Naive thymus-derived CD4-positive, alpha-beta T cell (primary cell): ENCODE measurements at regions not wholly inside any gene's neighbourhood (a gene's known extent, or its start where the extent isn't known, plus 50 kb on each side); places are given as distances from the start of the nearest gene placed in this dataset.

Experiments used
- ATAC-seq: fragments of 150-1000 bp; cut with Tn5 transposase; 2 replicates; pipeline ENCODE4 v1.10.0; 2021; ENCODE audit warnings: mild to moderate bottlenecking, moderate library complexity
- CTCF ChIA-PET: fragments of 350-600 bp; sonication (Branson Sonifier 250); formaldehyde crosslinking; loops from one replicate; lab custom pipeline; 2021; ENCODE audit warnings: antibody characterized with exemption; lab: Charles Lee
- POLR2A ChIA-PET: fragments of 350-600 bp; sonication (Branson Sonifier 250); formaldehyde crosslinking; loops from one replicate; lab custom pipeline; 2021; ENCODE audit warnings: antibody characterized with exemption, inconsistent platforms; lab: Charles Lee
- DNase-seq, 9 donors: peaks; one replicate each; pipeline versions ENCODE4 v3.0.0 to v3.0.0-alpha.2; 2020 to 2022; ENCODE audit warnings: mixed read lengths in 1 of 9
- H3K27ac ChIP-seq: one replicate; pipeline ENCODE4 v1.7.0; 2013; ENCODE audit warnings: mild to moderate bottlenecking, low read depth, low read length, moderate library complexity
- H3K27me3 ChIP-seq, 2 donors: one replicate each; pipeline ENCODE4 v1.7.0; 2013; ENCODE audit warnings: low read length in 2 of 2, mild to moderate bottlenecking in 2 of 2, moderate library complexity in 2 of 2; ENCODE audit not compliant: control insufficient read depth in 2 of 2, insufficient read depth in 2 of 2
- H3K36me3 ChIP-seq, 3 experiments: 1 replicate in 2 of 3; 2 replicates in 1 of 3; pipeline ENCODE4 v1.7.0; 2013; ENCODE audit warnings: low read length in 3 of 3, mild to moderate bottlenecking in 3 of 3, moderate library complexity in 1 of 3; ENCODE audit not compliant: insufficient read depth in 3 of 3, control insufficient read depth in 2 of 3
- H3K4me1 ChIP-seq, 2 donors: one replicate each; pipeline ENCODE4 v1.7.0; 2013; ENCODE audit warnings: low read length in 2 of 2, mild to moderate bottlenecking in 2 of 2, moderate library complexity in 1 of 2; ENCODE audit not compliant: control insufficient read depth in 2 of 2, insufficient read depth in 2 of 2
- H3K4me3 ChIP-seq: 2 replicates; pipeline ENCODE4 v1.7.0; 2013; ENCODE audit warnings: mild to moderate bottlenecking, low read length
- H3K9me3 ChIP-seq, 3 experiments: 1 replicate in 2 of 3; 2 replicates in 1 of 3; pipeline ENCODE4 v1.7.0; 2013; ENCODE audit warnings: low read length in 3 of 3; ENCODE audit not compliant: control insufficient read depth in 2 of 3
- H3K27ac Mint-ChIP-seq, 9 donors: one replicate each; pipeline ENCODE4 v1.8.0; 2020 to 2022; ENCODE audit warnings: mixed read lengths in 9 of 9, mild to moderate bottlenecking in 8 of 9, moderate library complexity in 5 of 9, inconsistent platforms in 2 of 9
- H3K27me3 Mint-ChIP-seq, 5 donors: one replicate each; pipeline ENCODE4 v1.8.0; 2021 to 2022; ENCODE audit warnings: mixed read lengths in 5 of 5, mild to moderate bottlenecking in 1 of 5
- H3K36me3 Mint-ChIP-seq, 5 donors: one replicate each; pipeline ENCODE4 v1.8.0; 2020 to 2022; ENCODE audit warnings: mixed read lengths in 5 of 5, mild to moderate bottlenecking in 3 of 5, inconsistent platforms in 1 of 5
- H3K4me1 Mint-ChIP-seq, 7 donors: one replicate each; pipeline ENCODE4 v1.8.0; 2020 to 2022; ENCODE audit warnings: mixed read lengths in 7 of 7, mild to moderate bottlenecking in 3 of 7, inconsistent platforms in 1 of 7
- H3K4me3 Mint-ChIP-seq, 10 donors: one replicate each; pipeline ENCODE4 v1.8.0; 2020 to 2022; ENCODE audit warnings: mild to moderate bottlenecking in 10 of 10, mixed read lengths in 10 of 10, moderate library complexity in 6 of 10, inconsistent platforms in 2 of 10
- H3K9me3 Mint-ChIP-seq, 11 donors: one replicate each; pipeline ENCODE4 v1.8.0; 2020 to 2022; ENCODE audit warnings: mixed read lengths in 11 of 11, mild to moderate bottlenecking in 4 of 11, inconsistent platforms in 1 of 11, moderate library complexity in 1 of 11
- intact Hi-C, 2 donors: fragments of 100-400 bp; cut with micrococcal nuclease; formaldehyde crosslinking; loops; one replicate each; pipeline ENCODE4 v1.15.1; 2023

DNA sequence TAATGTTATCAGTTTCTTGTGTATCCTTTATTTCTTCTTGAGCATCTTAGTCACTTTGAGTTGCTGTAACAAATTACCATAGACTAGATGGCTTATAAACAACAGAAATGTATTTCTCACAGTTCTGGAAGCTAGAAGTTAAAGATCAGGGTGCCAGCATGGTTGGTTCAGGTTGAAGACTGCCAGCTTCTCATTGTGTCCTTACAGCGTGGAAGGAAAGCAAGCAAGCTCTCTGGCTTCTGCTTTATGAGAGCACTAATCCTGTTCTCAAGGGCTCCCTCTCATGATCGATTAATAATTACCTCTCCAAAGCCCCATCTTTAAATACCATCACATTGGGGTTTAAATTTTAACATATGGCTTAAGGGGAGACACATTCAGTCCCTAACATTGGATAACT, 497.2 kb downstream of the RAPGEF2 start:
- no peaks in the 10 kb centered on the region for H3K27me3 Mint-ChIP-seq
- H3K36me3 Mint-ChIP-seq, result no peaks in the 10 kb centered on the region
- no peaks in the 10 kb centered on the region for H3K4me1 Mint-ChIP-seq
- no peak for DNase-seq
- H3K9me3 ChIP-seq, result no peaks in the 10 kb centered on the region
- ChIA-PET POLR2A (no interaction called here), CTCF (interaction anchor here (0.6 kb wide), 1 partner anchor 85 kb away, joined by 5 read pairs; no protein-coding TSS in a partner anchor)
- peaks cover 0 to 5% (median 0%) of the 10 kb centered on the region in 11 donors for H3K9me3 Mint-ChIP-seq
- no peaks in the 10 kb centered on the region for H3K4me1 ChIP-seq
- intact Hi-C loops, result no loop called here
- no peak overlapping the region for H3K27ac ChIP-seq
- no peak for ATAC-seq
- H3K4me3 ChIP-seq, result no peak overlapping the region
- no peaks in the 10 kb centered on the region for H3K27me3 ChIP-seq
- H3K36me3 ChIP-seq, result no peaks in the 10 kb centered on the region
- H3K4me3 Mint-ChIP-seq, result no peak overlapping the region
- no peak overlapping the region for H3K27ac Mint-ChIP-seq

DNA sequence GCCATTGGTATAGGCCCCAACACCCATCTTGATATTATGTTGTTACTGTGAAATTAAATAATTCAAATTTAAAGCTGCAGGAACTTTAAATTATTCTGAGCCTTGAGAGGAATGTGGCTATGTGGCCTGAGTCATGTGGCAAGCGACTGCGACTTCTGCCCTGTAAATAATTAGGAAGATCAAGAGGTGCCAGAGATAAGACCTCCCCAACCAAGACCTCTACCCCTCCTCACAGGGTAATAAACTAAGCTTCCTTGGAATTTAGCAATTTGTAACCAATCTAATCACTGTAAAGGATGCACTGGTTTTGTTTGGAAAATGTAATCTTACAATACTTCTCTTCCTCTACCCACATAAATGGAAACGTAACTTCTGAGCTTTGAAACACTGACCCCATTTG, 501.9 kb downstream of the RAPGEF2 start:
- Histone ChIP-seq H3K27me3 (no peaks in the 10 kb centered on the region), H3K36me3 (no peaks in the 10 kb centered on the region), H3K9me3 (no peaks in the 10 kb centered on the region), H3K4me3 (no peak overlapping the region), H3K27ac (no peak overlapping the region), H3K4me1 (no peaks in the 10 kb centered on the region)
- ChIA-PET CTCF (no interaction called here), POLR2A (no interaction called here)
- no peaks in the 10 kb centered on the region for H3K4me1 Mint-ChIP-seq
- peaks cover 0 to 6% (median 0%) of the 10 kb centered on the region in 11 donors for H3K9me3 Mint-ChIP-seq
- no peak overlapping the region for H3K4me3 Mint-ChIP-seq
- ATAC-seq (no peak), DNase-seq (no peak)
- intact Hi-C loops, result no loop called here
- no peaks in the 10 kb centered on the region for H3K36me3 Mint-ChIP-seq
- no peaks in the 10 kb centered on the region for H3K27me3 Mint-ChIP-seq
- H3K27ac Mint-ChIP-seq, result no peak overlapping the region

DNA sequence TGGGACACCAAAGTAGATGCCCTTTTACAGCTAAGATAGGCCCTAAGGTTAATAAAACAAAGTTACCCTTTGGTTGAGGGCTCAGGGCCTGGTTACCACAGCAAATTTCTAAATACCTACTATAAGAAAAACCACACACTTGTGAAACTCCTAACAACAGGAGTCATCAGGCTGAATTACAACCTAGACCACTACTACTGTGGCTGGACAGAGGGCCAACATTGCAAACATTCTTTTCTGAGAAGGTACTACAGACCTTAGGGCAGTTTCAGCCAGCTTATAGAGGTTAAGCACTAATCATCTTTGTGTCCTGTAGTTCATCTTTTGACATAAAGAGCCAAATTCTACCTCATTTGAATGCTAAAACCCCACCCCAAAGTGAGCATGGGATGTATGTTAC, 504.0 kb downstream of the RAPGEF2 start:
- H3K27ac Mint-ChIP-seq, result no peak overlapping the region

DNA sequence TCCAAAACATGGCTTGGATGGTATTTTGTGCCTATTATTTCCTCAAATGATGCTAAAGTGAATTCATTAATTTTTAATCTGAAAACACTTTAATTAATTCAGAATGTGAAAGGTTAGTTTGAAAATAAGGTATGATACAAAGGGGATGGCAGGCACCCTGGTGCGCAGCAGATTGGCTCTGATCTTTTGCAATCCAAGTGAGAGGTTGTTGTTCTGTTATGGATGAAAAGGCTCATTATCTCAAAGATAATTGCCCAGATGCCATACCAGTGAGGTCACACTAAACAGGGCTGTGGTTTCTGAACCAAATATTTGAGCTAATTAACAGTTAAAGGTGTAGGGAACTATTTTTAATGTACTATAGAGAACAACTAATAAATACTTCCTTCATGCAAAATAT, 504.9 kb downstream of the RAPGEF2 start:
- Mint-ChIP-seq H3K4me3 (no peak overlapping the region), H3K4me1 (no peaks in the 10 kb centered on the region), H3K36me3 (no peaks in the 10 kb centered on the region), H3K27ac (no peak overlapping the region), H3K9me3 (peaks cover 0 to 10% (median 3%) of the 10 kb centered on the region in 11 donors), H3K27me3 (no peaks in the 10 kb centered on the region)
- no peak for DNase-seq
- intact Hi-C loops, result no loop called here
- Histone ChIP-seq H3K4me3 (no peak overlapping the region), H3K36me3 (no peaks in the 10 kb centered on the region), H3K27ac (no peak overlapping the region), H3K27me3 (no peaks in the 10 kb centered on the region), H3K9me3 (no peaks in the 10 kb centered on the region), H3K4me1 (no peaks in the 10 kb centered on the region)
- POLR2A ChIA-PET, result no interaction called here
- CTCF ChIA-PET, result no interaction called here
- no peak for ATAC-seq

More for the DNA sequence above, 504.0 kb downstream of the RAPGEF2 start:
- H3K4me3 ChIP-seq, result no peak overlapping the region
- peaks cover 0 to 6% (median 0%) of the 10 kb centered on the region in 11 donors for H3K9me3 Mint-ChIP-seq
- H3K27me3 ChIP-seq, result no peaks in the 10 kb centered on the region
- CTCF ChIA-PET, result no interaction called here
- POLR2A ChIA-PET, result no interaction called here
- no peaks in the 10 kb centered on the region for H3K36me3 Mint-ChIP-seq
- no peaks in the 10 kb centered on the region for H3K9me3 ChIP-seq
- intact Hi-C loops, result no loop called here
- ATAC-seq (no peak), DNase-seq (no peak)
- no peak overlapping the region for H3K4me3 Mint-ChIP-seq
- no peaks in the 10 kb centered on the region for H3K36me3 ChIP-seq
- no peaks in the 10 kb centered on the region for H3K27me3 Mint-ChIP-seq
- H3K27ac ChIP-seq, result no peak overlapping the region
- H3K4me1 Mint-ChIP-seq, result no peaks in the 10 kb centered on the region
- no peaks in the 10 kb centered on the region for H3K4me1 ChIP-seq

DNA sequence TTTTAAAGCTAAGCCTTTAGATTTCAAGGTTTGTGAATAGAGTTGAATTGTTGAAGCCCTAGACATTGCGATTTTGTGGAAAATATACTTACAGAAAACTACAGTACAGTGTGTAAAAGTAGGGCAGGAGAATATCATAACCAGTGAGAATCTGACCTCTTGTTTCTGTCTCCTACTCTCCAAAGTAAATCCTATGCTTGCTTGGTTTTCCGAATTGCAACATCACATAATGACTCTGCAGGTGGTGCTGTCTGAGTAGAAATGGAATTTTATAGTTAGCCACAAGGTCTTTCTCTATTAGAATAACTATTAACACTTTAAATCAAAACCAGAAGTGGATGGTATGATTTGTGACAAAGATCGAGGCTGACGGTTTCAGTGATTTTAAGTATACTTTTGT, 505.6 kb downstream of the RAPGEF2 start:
- ChIA-PET POLR2A (no interaction called here), CTCF (no interaction called here)
- no peaks in the 10 kb centered on the region for H3K4me1 Mint-ChIP-seq
- Histone ChIP-seq H3K4me1 (no peaks in the 10 kb centered on the region), H3K27ac (no peak overlapping the region), H3K4me3 (no peak overlapping the region), H3K27me3 (no peaks in the 10 kb centered on the region), H3K9me3 (no peaks in the 10 kb centered on the region), H3K36me3 (no peaks in the 10 kb centered on the region)
- no peaks in the 10 kb centered on the region for H3K36me3 Mint-ChIP-seq
- intact Hi-C loops, result no loop called here
- H3K4me3 Mint-ChIP-seq, result no peak overlapping the region
- peaks cover 0 to 7% (median 4%) of the 10 kb centered on the region in 11 donors for H3K9me3 Mint-ChIP-seq
- DNase-seq, result no peak
- H3K27ac Mint-ChIP-seq, result no peak overlapping the region
- no peak for ATAC-seq
- H3K27me3 Mint-ChIP-seq, result no peaks in the 10 kb centered on the region

DNA sequence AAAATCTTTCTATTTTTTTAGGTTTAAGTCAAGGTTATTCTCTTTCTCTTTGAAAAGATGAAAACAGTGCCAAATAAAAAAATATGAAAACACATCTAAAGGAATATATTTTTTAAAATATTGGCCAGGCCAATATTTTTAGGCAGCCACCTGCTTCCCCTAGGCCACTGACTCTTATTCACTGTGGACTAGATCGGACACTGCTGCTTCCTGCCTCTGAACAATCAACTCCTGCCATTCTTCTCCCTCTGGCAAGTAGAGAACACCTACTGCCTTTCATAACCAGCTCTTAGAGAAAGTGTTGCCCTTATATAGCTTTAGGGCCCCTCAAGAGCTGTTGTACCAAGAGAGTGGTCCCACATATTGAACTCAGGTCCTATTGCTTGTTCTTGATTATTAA, 529.2 kb downstream of the RAPGEF2 start:
- DNase-seq, result no peak
- Mint-ChIP-seq H3K4me3 (no peak overlapping the region), H3K27me3 (no peaks in the 10 kb centered on the region), H3K36me3 (no peaks in the 10 kb centered on the region), H3K4me1 (no peaks in the 10 kb centered on the region), H3K27ac (no peak overlapping the region), H3K9me3 (peaks cover 0 to 12% (median 3%) of the 10 kb centered on the region in 11 donors)
- no peaks in the 10 kb centered on the region for H3K27me3 ChIP-seq
- intact Hi-C loops, result no loop called here
- ChIA-PET POLR2A (no interaction called here), CTCF (no interaction called here)
- no peaks in the 10 kb centered on the region for H3K36me3 ChIP-seq
- H3K4me1 ChIP-seq, result no peaks in the 10 kb centered on the region
- no peak for ATAC-seq
- H3K9me3 ChIP-seq, result no peaks in the 10 kb centered on the region
- no peak overlapping the region for H3K4me3 ChIP-seq
- H3K27ac ChIP-seq, result no peak overlapping the region

DNA sequence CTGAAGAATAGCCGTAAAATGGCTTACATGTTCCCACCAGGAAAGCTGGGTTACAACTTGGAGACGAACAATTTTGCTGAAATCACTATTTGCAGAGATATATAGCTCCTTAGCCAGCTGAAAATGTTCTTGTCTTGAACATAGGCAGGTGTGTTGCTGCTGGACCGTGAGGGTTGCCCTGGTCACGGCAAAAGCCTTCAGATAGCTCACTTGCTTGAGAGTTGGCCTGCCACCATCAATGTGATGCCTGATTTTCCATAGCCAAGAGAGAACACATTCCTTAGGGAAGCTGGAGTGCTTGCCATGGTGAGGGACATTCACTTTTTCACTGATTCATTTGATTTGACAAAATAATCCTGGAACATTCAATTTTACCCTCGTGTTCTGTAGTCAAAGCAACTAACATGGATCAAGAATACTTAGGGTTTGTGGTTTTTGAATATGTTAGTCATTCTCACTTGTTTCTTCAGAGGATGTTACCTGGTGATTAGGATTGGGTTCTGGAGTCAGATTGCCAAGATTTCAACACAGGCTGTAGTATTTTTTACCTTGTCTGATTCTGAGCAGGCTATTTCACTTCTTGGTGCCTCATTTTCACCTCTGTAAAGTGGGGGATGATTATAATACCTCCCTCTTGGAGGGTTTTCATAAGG, 536.9 kb downstream of the RAPGEF2 start:
- ChIA-PET CTCF (no interaction called here), POLR2A (no interaction called here)
- H3K27ac ChIP-seq, result no peak overlapping the region
- H3K4me1 Mint-ChIP-seq, result no peaks in the 10 kb centered on the region
- no peaks in the 10 kb centered on the region for H3K36me3 Mint-ChIP-seq
- no peaks in the 10 kb centered on the region for H3K9me3 ChIP-seq
- intact Hi-C loops, result no loop called here
- H3K4me1 ChIP-seq, result no peaks in the 10 kb centered on the region
- H3K27me3 ChIP-seq, result no peaks in the 10 kb centered on the region
- ATAC-seq (no peak), DNase-seq (no peak)
- no peak overlapping the region for H3K4me3 ChIP-seq
- H3K27me3 Mint-ChIP-seq, result no peaks in the 10 kb centered on the region
- no peaks in the 10 kb centered on the region for H3K36me3 ChIP-seq
- no peak overlapping the region for H3K27ac Mint-ChIP-seq
- peaks cover 2 to 22% (median 5%) of the 10 kb centered on the region in 11 donors for H3K9me3 Mint-ChIP-seq
- H3K4me3 Mint-ChIP-seq, result no peak overlapping the region
